ENCODE measurements at regions not wholly inside any gene's neighbourhood (a gene's known extent, or its start where the extent isn't known, plus 50 kb on each side); places are given as distances from the start of the nearest gene placed in this dataset.

DNA sequence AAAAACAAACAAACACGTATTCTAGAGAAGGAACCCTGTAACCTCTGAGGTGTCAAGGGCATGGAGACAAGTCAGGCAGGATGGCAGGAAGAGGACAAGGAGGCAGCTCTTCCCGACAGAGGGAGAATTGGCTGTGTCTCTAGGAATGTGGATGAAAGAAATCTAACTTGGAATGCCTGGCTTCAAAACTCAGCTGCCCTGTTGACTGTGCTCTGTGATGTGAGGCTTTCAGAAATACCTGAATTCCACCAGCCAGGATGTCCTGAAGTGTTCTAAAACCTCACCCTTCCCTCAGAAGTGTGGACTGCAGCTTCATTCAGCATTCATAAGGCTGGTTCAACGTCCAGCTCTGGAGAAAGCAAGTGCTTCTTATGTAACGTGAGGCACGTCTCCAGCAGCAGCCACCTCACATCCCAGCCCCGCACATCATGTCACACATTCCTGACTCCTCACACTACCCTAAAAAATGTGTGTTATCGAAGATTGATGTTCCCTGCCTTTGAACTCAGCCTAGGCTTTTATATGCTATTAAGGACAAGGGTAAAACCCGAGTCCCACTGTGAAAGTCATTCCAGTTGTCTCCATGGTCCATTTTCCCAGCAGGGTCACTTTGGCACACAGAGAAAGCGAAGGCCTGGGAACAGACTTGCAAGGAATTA, 398.9 kb downstream of the ETS1 start:
- FAIRE-seq, result no peak

GRCh38 chr11:128187835-128188234, 399.5 kb downstream of the ETS1 start:
- no peak for FAIRE-seq

DNA sequence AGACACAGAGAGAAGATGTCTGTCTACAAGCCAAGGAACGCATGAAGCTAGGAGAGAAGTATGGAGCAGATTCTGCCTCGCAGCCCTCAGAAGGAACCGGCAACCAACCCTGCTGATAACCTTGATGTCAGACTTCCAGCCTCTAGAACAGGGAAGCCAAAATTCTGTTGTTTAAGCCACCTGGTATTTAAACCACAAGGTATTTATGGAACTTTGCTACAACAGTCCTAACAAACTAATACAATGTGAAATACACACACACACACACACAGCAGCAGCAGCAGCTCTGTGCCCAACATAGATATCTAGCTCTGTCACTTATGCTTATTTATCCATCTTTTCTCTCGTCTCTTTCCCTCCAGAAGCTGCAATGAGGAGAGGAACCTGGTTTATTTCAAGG, 400.0 kb downstream of the ETS1 start:
- no peak for FAIRE-seq

GRCh38 chr11:128184981-128185380, 402.4 kb downstream of the ETS1 start:
- FAIRE-seq, result no peak

- no peak for FAIRE-seq
Measured at GRCh38 chr11:128182844-128183243, 404.5 kb downstream of the ETS1 start.

- FAIRE-seq, result no peak
Measured at GRCh38 chr11:128181984-128182383, 405.4 kb downstream of the ETS1 start.

GRCh38 chr11:128181088-128181480, 406.3 kb downstream of the ETS1 start:
- FAIRE-seq, result no peak

GRCh38 chr11:128180441-128181087, 406.8 kb downstream of the ETS1 start:
- no peak for FAIRE-seq

DNA sequence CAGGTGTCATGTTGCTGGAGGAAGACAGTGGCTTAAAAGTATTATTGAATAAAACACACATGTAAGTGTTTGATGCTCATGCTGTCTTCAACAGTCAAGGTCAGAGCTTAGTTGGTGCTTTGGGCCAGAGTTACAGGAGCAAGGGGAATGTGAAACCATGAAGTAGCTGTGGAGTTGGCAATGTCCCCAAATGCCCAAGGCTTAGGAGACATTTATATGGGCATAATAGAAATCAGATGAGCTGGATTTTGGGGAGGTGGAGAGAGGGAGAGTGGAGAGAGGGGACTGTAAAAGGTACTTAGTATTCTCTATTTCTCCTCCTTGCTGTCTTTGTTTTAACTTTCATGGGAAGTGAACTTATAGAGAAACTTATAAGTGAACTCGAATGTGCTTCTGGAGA, 407.8 kb downstream of the ETS1 start:
- FAIRE-seq, result no peak

- no peak for FAIRE-seq
Measured at GRCh38 chr11:128179039-128179438, 408.3 kb downstream of the ETS1 start.

DNA sequence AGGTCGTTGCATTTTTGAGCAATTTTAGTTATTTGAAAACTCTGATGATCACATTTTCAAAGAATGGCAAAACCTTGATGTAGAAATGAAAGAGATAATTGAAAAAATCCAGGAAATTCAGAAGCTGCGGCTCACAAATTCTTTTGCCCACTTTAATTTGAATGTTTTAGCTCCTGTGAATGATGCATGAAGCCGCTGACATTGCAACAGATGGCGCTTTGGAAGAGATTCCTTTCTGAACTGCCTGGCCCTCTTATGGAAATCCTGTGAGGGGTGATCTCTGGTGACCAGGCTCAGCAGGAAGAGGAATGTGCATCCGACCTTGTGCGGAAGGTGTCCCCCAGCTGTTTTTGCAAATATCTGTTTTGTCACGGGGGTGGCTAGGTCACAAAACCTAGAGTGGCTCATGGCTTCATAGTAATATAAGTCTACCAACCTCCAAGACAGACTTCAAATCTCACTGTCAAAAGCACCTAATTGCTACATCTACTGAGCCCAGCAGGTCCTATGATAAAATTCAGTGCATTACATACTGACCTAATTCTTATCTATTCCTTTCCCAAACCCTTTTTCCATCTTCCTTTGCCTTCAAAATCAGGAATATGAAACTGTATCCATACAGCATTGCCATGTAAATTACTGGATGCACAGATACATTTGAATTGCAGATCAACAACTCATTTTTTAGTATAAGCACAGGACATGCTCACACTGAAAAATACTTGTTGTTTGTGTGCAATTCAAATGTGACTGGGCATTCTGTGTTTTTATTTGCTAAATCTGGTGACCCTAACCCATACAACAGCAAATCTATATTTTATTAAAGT, 412.7 kb downstream of the ETS1 start:
- FAIRE-seq, result no peak

GRCh38 chr11:128172046-128172878, 415.1 kb downstream of the ETS1 start:
- no peak for FAIRE-seq

DNA sequence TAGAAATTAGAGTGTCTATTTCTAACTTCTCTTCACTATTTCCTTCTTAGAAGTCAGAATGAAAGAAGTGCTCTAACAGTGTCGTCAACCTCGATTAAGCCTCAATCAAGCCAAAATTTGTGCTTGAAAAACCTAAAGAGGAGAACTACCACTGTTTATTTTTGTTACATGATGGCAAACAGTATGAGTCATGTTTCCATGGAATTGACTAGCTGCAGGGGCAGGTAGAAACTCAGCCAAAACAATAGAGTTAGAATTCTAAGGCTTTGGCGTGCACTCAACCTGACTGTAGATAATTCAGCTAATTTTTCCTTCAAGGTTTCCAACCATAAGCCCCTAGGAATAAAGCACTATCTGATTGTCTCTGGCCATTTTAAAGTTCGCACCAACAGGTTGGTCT, 415.9 kb downstream of the ETS1 start:
- no peak for FAIRE-seq

- no peak for FAIRE-seq
Measured at GRCh38 chr11:128165572-128165971, 421.8 kb downstream of the ETS1 start.

- no peak for FAIRE-seq
Measured at GRCh38 chr11:128164080-128164741, 423.1 kb downstream of the ETS1 start.

- no peak for FAIRE-seq
Measured at GRCh38 chr11:128161994-128162393, 425.4 kb downstream of the ETS1 start.

DNA sequence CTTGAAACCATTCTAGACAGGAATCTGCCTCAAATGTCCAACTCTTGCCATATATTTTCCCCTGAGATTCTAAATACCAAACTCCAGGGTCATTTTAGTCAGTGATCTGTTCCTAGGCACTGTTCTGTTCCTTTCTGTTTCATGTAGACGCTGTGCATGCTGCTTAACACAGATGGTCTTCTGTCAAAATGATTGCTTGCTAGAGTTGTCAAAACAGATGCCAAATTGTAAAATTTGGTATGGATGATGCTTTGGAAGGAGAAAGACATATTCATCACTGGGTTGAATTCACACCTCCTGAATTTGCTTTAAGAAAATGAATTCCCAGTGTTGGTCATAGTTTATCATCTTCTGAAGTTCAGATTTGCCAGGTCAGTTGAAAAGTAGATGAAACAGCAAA, 425.9 kb downstream of the ETS1 start:
- no peak for FAIRE-seq

DNA sequence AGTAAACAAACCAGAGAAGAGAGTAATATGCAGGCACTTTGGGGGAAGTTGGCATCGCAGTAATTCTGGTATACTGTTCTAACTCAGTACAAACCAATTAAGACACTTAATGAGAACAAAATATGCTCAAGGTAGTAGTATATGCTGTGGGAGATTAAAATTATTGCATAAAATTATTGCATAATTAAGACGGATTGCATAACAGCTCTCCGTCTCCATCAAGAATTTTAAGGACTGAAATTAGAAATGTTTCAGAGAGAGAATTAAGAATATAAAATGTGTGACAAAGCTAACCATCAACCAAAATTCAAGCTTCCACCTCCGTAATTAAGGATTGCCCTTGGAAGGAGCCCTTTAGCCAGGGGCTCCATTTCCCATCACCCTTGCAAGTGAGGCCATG, 428.5 kb downstream of the ETS1 start:
- no peak for FAIRE-seq

GRCh38 chr11:128157423-128158298, 429.7 kb downstream of the ETS1 start:
- FAIRE-seq, result no peak

DNA sequence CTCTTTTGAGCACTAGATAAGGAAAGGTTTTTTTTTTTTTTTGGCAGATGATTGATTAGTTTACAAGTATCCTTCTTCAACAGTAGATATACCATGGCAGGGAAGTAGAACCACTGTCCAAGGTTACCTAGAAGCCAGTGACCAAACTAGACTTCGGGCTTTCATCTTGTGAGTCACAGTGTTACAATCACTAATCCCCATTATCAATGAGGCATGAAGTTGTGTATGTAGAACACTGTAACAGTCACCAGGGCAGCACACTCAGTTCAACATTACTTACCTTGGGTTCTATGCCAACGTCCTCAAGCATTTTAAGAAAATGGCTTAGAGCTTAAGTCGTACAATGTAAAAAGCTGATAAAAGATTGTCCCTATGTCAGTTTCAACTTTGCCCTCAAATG, 430.9 kb downstream of the ETS1 start:
- no peak for FAIRE-seq

GRCh38 chr11:128155590-128155989, 431.8 kb downstream of the ETS1 start:
- FAIRE-seq, result no peak

GRCh38 chr11:128153697-128154048, 433.7 kb downstream of the ETS1 start:
- FAIRE-seq, result no peak
